ENCODE measurements at regions not wholly inside any gene's neighbourhood (a gene's known extent, or its start where the extent isn't known, plus 50 kb on each side); places are given as distances from the start of the nearest gene placed in this dataset.

GRCh38 chr10:35872671-35873070, 230.6 kb upstream of the FZD8 start:
- TF ChIP-seq EP300 (IDR thresholded peaks at IDR 0.05; ENCODE audit: borderline replicate concordance): no peak
- no peak for TF ChIP-seq CEBPB (IDR thresholded peaks at IDR 0.05)
- TF ChIP-seq NFIC (IDR thresholded peaks at IDR 0.05): no peak
- TF ChIP-seq TCF12 (IDR thresholded peaks at IDR 0.05; ENCODE audit: low read depth): no peak
- no peak for TF ChIP-seq MAX (IDR thresholded peaks at IDR 0.05)
- TF ChIP-seq YY1 (IDR thresholded peaks at IDR 0.05; ENCODE audit: low read depth): no peak
- TF ChIP-seq USF1 (IDR thresholded peaks at IDR 0.05): no peak
- no peak for TF ChIP-seq CREB1 (IDR thresholded peaks at IDR 0.05; ENCODE audit: low read depth)
- no peak for TF ChIP-seq TAF1 (IDR thresholded peaks at IDR 0.05; ENCODE audit: low read depth)
- no peak for TF ChIP-seq EGR1 (IDR thresholded peaks at IDR 0.05)
- TF ChIP-seq REST (IDR thresholded peaks at IDR 0.05; ENCODE audit: low read depth): no peak
- no peak for TF ChIP-seq RAD21 (IDR thresholded peaks at IDR 0.05; ENCODE audit: low read depth)
